MM.1S (cell line): ENCODE measurements at regions not wholly inside any gene's neighbourhood (a gene's known extent, or its start where the extent isn't known, plus 50 kb on each side); places are given as distances from the start of the nearest gene placed in this dataset.

Source experiments
- DNase-seq: peaks from one replicate; pipeline ENCODE4 v3.0.0-alpha.2; 2015
- H2AFZ ChIP-seq: fragments of 300-600 bp; sonication (generic); 2 replicates; pipeline ENCODE4 v1.6.0; 2016; ENCODE audit warnings: antibody characterized with exemption, low read length
- H3F3A ChIP-seq: fragments of 300-600 bp; sonication (generic); 2 replicates; pipeline ENCODE4 v1.6.1; 2016; ENCODE audit warnings: mild to moderate bottlenecking, antibody characterized with exemption, low read length, moderate library complexity, mixed read lengths; ENCODE audit not compliant: insufficient read depth
- H3K27ac ChIP-seq: fragments of 300-600 bp; sonication (generic); 2 replicates; pipeline ENCODE4 v1.5.1; 2016; ENCODE audit warnings: mild to moderate bottlenecking, low read length
- H3K27me3 ChIP-seq: fragments of 300-600 bp; sonication (generic); replicated peaks from 2 replicates; pipeline ENCODE4 v1.6.0; 2016; ENCODE audit warnings: low read length; ENCODE audit not compliant: insufficient read depth
- H3K36me3 ChIP-seq: fragments of 300-600 bp; sonication (generic); replicated peaks from 2 replicates; pipeline ENCODE4 v1.6.1; 2016; ENCODE audit warnings: mild to moderate bottlenecking, low read length, mixed read lengths; ENCODE audit not compliant: insufficient read depth
- H3K4me1 ChIP-seq: fragments of 300-600 bp; sonication (generic); 2 replicates; pipeline ENCODE4 v1.6.1; 2016; ENCODE audit warnings: low read length, mixed read lengths
- H3K4me2 ChIP-seq: fragments of 300-600 bp; sonication (generic); 2 replicates; pipeline ENCODE4 v1.6.0; 2016; ENCODE audit warnings: low read depth, low read length
- H3K4me3 ChIP-seq: fragments of 300-600 bp; sonication (generic); 2 replicates; pipeline ENCODE4 v1.5.1; 2016; ENCODE audit warnings: low read length, mixed read lengths
- H3K79me2 ChIP-seq: fragments of 300-600 bp; sonication (generic); 2 replicates; pipeline ENCODE4 v1.6.1; 2016; ENCODE audit warnings: mixed run types, low read length, mixed read lengths
- H3K9ac ChIP-seq: fragments of 300-600 bp; sonication (generic); 2 replicates; pipeline ENCODE4 v1.6.1; 2016; ENCODE audit warnings: low read length, mixed read lengths
- H3K9me2 ChIP-seq: fragments of 300-600 bp; sonication (generic); replicated peaks from 2 replicates; pipeline ENCODE4 v1.6.1; 2016; ENCODE audit warnings: mild to moderate bottlenecking, low read length, mixed read lengths; ENCODE audit not compliant: insufficient read depth
- H3K9me3 ChIP-seq: fragments of 300-600 bp; sonication (generic); replicated peaks from 2 replicates; pipeline ENCODE4 v1.6.1; 2016; ENCODE audit warnings: mild to moderate bottlenecking, low read length, mixed read lengths; ENCODE audit not compliant: insufficient read depth
- H4K20me1 ChIP-seq: fragments of 300-600 bp; sonication (generic); 2 replicates; pipeline ENCODE4 v1.6.1; 2016; ENCODE audit warnings: mild to moderate bottlenecking, low read length, moderate library complexity, mixed read lengths; ENCODE audit not compliant: insufficient read depth
- CTCF ChIP-seq: fragments of 300-600 bp; sonication (generic); IDR thresholded peaks from 2 replicates; pipeline ENCODE4 v1.5.1; 2016; ENCODE audit warnings: antibody characterized with exemption, low read length, mixed read lengths
- EZH2 ChIP-seq: fragments of 300-600 bp; sonication (generic); optimal IDR thresholded peaks from 2 replicates; pipeline ENCODE3; 2017; ENCODE audit warnings: low read depth, mild to moderate bottlenecking, antibody characterized with exemption, low read length, mixed read lengths
- EZH2phosphoT487 ChIP-seq: fragments of 300-600 bp; sonication (generic); IDR thresholded peaks from 2 replicates; pipeline ENCODE4 v1.6.1; 2018; ENCODE audit warnings: antibody characterized with exemption, low read length

- H3K4me3 ChIP-seq, result no peak overlapping the region
- no peak overlapping the region for H3K9ac ChIP-seq
- no peak overlapping the region for H3K4me2 ChIP-seq
- H2AFZ ChIP-seq, result no peak overlapping the region
- H3K9me3 ChIP-seq, result no peaks in the 10 kb centered on the region
- H4K20me1 ChIP-seq, result no peaks in the 10 kb centered on the region
- no peaks in the 10 kb centered on the region for H3K36me3 ChIP-seq
- no peak overlapping the region for H3K27ac ChIP-seq
- DNase-seq, result no peak
- H3K4me1 ChIP-seq, result no peaks in the 10 kb centered on the region; the same call in 1 of the 2 replicates
- H3F3A ChIP-seq, result no peaks in the 10 kb centered on the region
- no peaks in the 10 kb centered on the region for H3K27me3 ChIP-seq
- TF ChIP-seq CTCF (no peak), EZH2phosphoT487 (no peak), EZH2 (no peak)
- H3K9me2 ChIP-seq, result no peaks in the 10 kb centered on the region
- no peaks in the 10 kb centered on the region for H3K79me2 ChIP-seq
Observed at GRCh38 chr3:11904157-11904556, 57.5 kb upstream of the TAMM41 start.

- H3K9ac ChIP-seq, result no peak overlapping the region
- no peaks in the 10 kb centered on the region for H3K79me2 ChIP-seq
- TF ChIP-seq EZH2phosphoT487 (no peak), CTCF (no peak), EZH2 (no peak)
- H3F3A ChIP-seq, result no peaks in the 10 kb centered on the region
- no peaks in the 10 kb centered on the region for H3K27me3 ChIP-seq
- H3K9me3 ChIP-seq, result no peaks in the 10 kb centered on the region
- no peaks in the 10 kb centered on the region for H3K36me3 ChIP-seq
- no peak overlapping the region for H3K27ac ChIP-seq
- H4K20me1 ChIP-seq, result no peaks in the 10 kb centered on the region
- H3K9me2 ChIP-seq, result no peaks in the 10 kb centered on the region
- no peak overlapping the region for H2AFZ ChIP-seq
- H3K4me1 ChIP-seq, result no peaks in the 10 kb centered on the region; the same call in 1 of the 2 replicates
- no peak overlapping the region for H3K4me2 ChIP-seq
- no peak for DNase-seq
- H3K4me3 ChIP-seq, result no peak overlapping the region
Observed at GRCh38 chr3:11906407-11906806, 59.7 kb upstream of the TAMM41 start.

- Histone ChIP-seq H3K9ac (no peak overlapping the region), H3F3A (no peaks in the 10 kb centered on the region), H3K9me3 (no peaks in the 10 kb centered on the region), H3K9me2 (no peaks in the 10 kb centered on the region), H3K4me1 (no peaks in the 10 kb centered on the region; the same call in 1 of the 2 replicates), H3K36me3 (no peaks in the 10 kb centered on the region), H3K79me2 (no peaks in the 10 kb centered on the region), H4K20me1 (no peaks in the 10 kb centered on the region), H3K27ac (no peak overlapping the region), H3K4me3 (no peak overlapping the region), H2AFZ (no peak overlapping the region), H3K27me3 (no peaks in the 10 kb centered on the region), H3K4me2 (no peak overlapping the region)
- no peak for DNase-seq
- TF ChIP-seq CTCF, result no peak
- no peak for TF ChIP-seq EZH2phosphoT487
- no peak for TF ChIP-seq EZH2
Observed at GRCh38 chr3:11907667-11908660, 61.3 kb upstream of the TAMM41 start.
